ENCODE measurements at regions not wholly inside any gene's neighbourhood (a gene's known extent, or its start where the extent isn't known, plus 50 kb on each side); places are given as distances from the start of the nearest gene placed in this dataset.

DNA sequence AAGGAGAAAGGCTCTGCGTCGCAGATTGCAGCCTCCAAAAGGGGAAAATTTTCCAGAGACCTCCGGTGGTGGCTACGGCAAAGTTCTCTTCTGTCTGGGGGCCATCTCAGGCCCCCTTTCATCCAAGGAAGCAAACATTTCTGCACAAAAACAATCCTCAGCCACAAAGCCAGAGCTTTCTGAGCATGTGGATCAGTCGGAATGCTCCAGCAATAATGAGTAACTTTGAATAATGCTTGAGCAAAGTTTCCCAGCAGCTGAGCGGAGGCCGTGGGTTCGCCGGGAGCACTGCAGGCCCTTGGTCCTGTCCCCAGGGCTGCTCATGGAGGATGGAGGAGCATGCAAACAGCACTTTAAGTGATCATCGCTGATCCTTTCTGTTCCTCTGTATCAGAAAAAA, 60.2 kb upstream of the UNC5A start:
- ChIA-PET CTCF (ENCODE audit: low intra/inter-chr PET ratio, low total read pairs) (no interaction called here), POLR2A (no interaction called here)
- FAIRE-seq, result no peak

More for the DNA sequence above, 60.2 kb upstream of the UNC5A start:
- no peak overlapping the region for H3K27ac ChIP-seq (ENCODE audit: extremely low read length, insufficient read depth, low read length)
- intact Hi-C loops (cut with micrococcal nuclease; ENCODE audit: unreplicated experiment) (no loop called here), in situ Hi-C loops (cut with HindIII; ENCODE audit: extremely low pct_ligation_motif_present, low pct_unique_long_range_greater_than_20kb) (no loop called here)
- WGBS (ENCODE audit: low lambda C conversion rate), result 25% methylated on average over 9 of the region's 10 CpGs
- H3K27me3 ChIP-seq (ENCODE audit: control insufficient read depth in 1 of 2, insufficient read depth in 2 of 2, low read length in 2 of 2), result peaks cover 0 to 58% of the 10 kb centered on the region in 2 experiments; a peak in 4 of 5 replicates
- no peaks in the 10 kb centered on the region for H3K79me2 ChIP-seq (ENCODE audit: insufficient read depth, low read length)
- no peak overlapping the region for H3K4me2 ChIP-seq (ENCODE audit: low read depth, low read length)
- H3K4me1 ChIP-seq (ENCODE audit: insufficient read depth, low read length), result peaks cover 7% of the 10 kb centered on the region
- DNase-seq (ENCODE audit: low spot score), result no peak
- TF ChIP-seq THAP11 (CRISPR knock-in tag; IDR thresholded peaks at IDR 0.05), result no peak
- TF ChIP-seq MTF1 (CRISPR knock-in tag; IDR thresholded peaks at IDR 0.05), result no peak
- TF ChIP-seq GZF1 (CRISPR knock-in tag; IDR thresholded peaks at IDR 0.05), result no peak
- no peak for TF ChIP-seq KLF13 (CRISPR knock-in tag; IDR thresholded peaks at IDR 0.05)
- no peak for TF ChIP-seq DRAP1 (CRISPR knock-in tag; IDR thresholded peaks at IDR 0.05)
- no peak for TF ChIP-seq GPN1 (CRISPR knock-in tag; IDR thresholded peaks at IDR 0.05; ENCODE audit: borderline replicate concordance)
- no peak for TF ChIP-seq SOX6 (IDR thresholded peaks at IDR 0.05)
- no peak for TF ChIP-seq SOX6 (CRISPR knock-in tag; IDR thresholded peaks at IDR 0.05)
- no peak for TF ChIP-seq ZNF629 (CRISPR knock-in tag; conservative IDR thresholded peaks at IDR 0.05)
- TF ChIP-seq ZNF615 (CRISPR knock-in tag; IDR thresholded peaks at IDR 0.05; ENCODE audit: borderline replicate concordance), result no peak
- TF ChIP-seq, protein P1, sequence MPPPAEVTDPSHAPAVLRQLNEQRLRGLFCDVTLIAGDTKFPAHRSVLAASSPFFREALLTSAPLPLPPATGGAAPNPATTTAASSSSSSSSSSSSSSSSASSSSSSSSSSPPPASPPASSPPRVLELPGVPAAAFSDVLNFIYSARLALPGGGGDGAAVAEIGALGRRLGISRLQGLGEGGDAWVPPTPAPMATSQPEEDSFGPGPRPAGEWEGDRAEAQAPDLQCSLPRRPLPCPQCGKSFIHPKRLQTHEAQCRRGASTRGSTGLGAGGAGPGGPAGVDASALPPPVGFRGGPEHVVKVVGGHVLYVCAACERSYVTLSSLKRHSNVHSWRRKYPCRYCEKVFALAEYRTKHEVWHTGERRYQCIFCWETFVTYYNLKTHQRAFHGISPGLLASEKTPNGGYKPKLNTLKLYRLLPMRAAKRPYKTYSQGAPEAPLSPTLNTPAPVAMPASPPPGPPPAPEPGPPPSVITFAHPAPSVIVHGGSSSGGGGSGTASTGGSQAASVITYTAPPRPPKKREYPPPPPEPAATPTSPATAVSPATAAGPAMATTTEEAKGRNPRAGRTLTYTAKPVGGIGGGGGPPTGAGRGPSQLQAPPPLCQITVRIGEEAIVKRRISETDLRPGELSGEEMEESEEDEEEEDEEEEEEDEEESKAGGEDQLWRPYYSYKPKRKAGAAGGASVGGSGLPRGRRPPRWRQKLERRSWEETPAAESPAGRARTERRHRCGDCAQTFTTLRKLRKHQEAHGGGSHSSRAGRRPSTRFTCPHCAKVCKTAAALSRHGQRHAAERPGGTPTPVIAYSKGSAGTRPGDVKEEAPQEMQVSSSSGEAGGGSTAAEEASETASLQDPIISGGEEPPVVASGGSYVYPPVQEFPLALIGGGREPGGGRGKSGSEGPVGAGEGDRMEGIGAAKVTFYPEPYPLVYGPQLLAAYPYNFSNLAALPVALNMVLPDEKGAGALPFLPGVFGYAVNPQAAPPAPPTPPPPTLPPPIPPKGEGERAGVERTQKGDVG (CRISPR knock-in tag; IDR thresholded peaks at IDR 0.05; ENCODE audit: borderline replicate concordance), result no peak
- no peak for TF ChIP-seq GABPA (IDR thresholded peaks at IDR 0.05; ENCODE audit: low read depth, low read length)
- TF ChIP-seq GABPA (CRISPR knock-in tag; IDR thresholded peaks at IDR 0.05; ENCODE audit: low read depth), result no peak
- TF ChIP-seq ZNF563 (CRISPR knock-in tag; IDR thresholded peaks at IDR 0.05), result no peak
- TF ChIP-seq MLLT10 (CRISPR knock-in tag; IDR thresholded peaks at IDR 0.05), result no peak
- no peaks in the 10 kb centered on the region for H4K20me1 ChIP-seq (ENCODE audit: insufficient read depth, low read length)
- H3K9ac ChIP-seq (ENCODE audit: insufficient read depth, low read depth, low read length), result no peak overlapping the region
- no peak for ATAC-seq
- no TSS peak for BruUV-seq (replicated peaks)
- H2AFZ ChIP-seq (ENCODE audit: low read length), result no peak overlapping the region
- H3K4me3 ChIP-seq (replicated peaks in 1 of 3; ENCODE audit: insufficient read depth in 1 of 3, low read depth in 2 of 3, low read length in 3 of 3), result no peak overlapping the region
- no peaks in the 10 kb centered on the region for H3K9me3 ChIP-seq (ENCODE audit: low read length)
- H3K36me3 ChIP-seq (replicated peaks in 1 of 2; ENCODE audit: control insufficient read depth in 1 of 2, insufficient read depth in 2 of 2, low read length in 2 of 2), result no peaks in the 10 kb centered on the region

Measured in HepG2 (cell line).